Left ventricle myocardium inferior (tissue), 1 donor: ENCODE measurements at regions not wholly inside any gene's neighbourhood (a gene's known extent, or its start where the extent isn't known, plus 50 kb on each side); places are given as distances from the start of the nearest gene placed in this dataset.

Source experiments
- DNase-seq: peaks from one replicate; pipeline ENCODE4 v3.0.0-alpha.2; 2020
- H3K27ac ChIP-seq: fragments of 200-600 bp; replicated peaks from 2 replicates; pipeline ENCODE4 v1.8.0; 2021
- H3K27me3 ChIP-seq: fragments of 200-600 bp; 2 replicates; pipeline ENCODE4 v1.8.0; 2021; ENCODE audit warnings: low read depth
- H3K36me3 ChIP-seq: fragments of 200-600 bp; 2 replicates; pipeline ENCODE4 v1.8.0; 2021
- H3K4me1 ChIP-seq: fragments of 200-600 bp; 2 replicates; pipeline ENCODE4 v1.8.0; 2021
- H3K4me3 ChIP-seq: fragments of 200-600 bp; 2 replicates; pipeline ENCODE4 v1.8.0; 2021; ENCODE audit warnings: mild to moderate bottlenecking, moderate library complexity
- H3K9me3 ChIP-seq: fragments of 200-600 bp; replicated peaks from 2 replicates; pipeline ENCODE4 v1.8.0; 2021
- CTCF ChIP-seq: fragments of 200-600 bp; IDR thresholded peaks from 2 replicates; pipeline ENCODE4 v1.8.0; 2021; ENCODE audit warnings: antibody characterized with exemption, mild to moderate bottlenecking, borderline replicate concordance
- intact Hi-C: fragments of 100-400 bp; cut with micrococcal nuclease; formaldehyde crosslinking; loops from one replicate; pipeline ENCODE4 v1.11.0; 2022
- donor health status: DM: no; HTN: yes; CAD: no; lungs with severe emphysema.

- DNase-seq = no peak
- no peaks in the 10 kb centered on the region for H3K4me1 ChIP-seq
Observed at GRCh38 chrX:23127586-23127985, 127.8 kb downstream of the DDX53 start.

GRCh38 chrX:23133551-23133950 lies 133.8 kb downstream of the DDX53 start:
- intact Hi-C loops = no loop called here
- no peak for DNase-seq
- Histone ChIP-seq H3K27me3 (no peaks in the 10 kb centered on the region), H3K4me3 (no peak overlapping the region), H3K36me3 (no peaks in the 10 kb centered on the region), H3K27ac (no peak overlapping the region), H3K9me3 (no peaks in the 10 kb centered on the region), H3K4me1 (no peaks in the 10 kb centered on the region)
- no peak for TF ChIP-seq CTCF

More at GRCh38 chrX:23127586-23127985, 127.8 kb downstream of the DDX53 start:
- TF ChIP-seq CTCF = no peak
- Histone ChIP-seq H3K36me3 (no peaks in the 10 kb centered on the region), H3K9me3 (no peaks in the 10 kb centered on the region), H3K27ac (no peak overlapping the region), H3K27me3 (no peaks in the 10 kb centered on the region), H3K4me3 (no peak overlapping the region)
- intact Hi-C loops = no loop called here

GRCh38 chrX:23134136-23134535 lies 134.4 kb downstream of the DDX53 start:
- Histone ChIP-seq H3K36me3 (no peaks in the 10 kb centered on the region), H3K4me1 (no peaks in the 10 kb centered on the region), H3K9me3 (no peaks in the 10 kb centered on the region), H3K4me3 (no peak overlapping the region), H3K27me3 (no peaks in the 10 kb centered on the region), H3K27ac (no peak overlapping the region)
- TF ChIP-seq CTCF = no peak
- intact Hi-C loops = no loop called here
- DNase-seq = no peak

- Histone ChIP-seq H3K9me3 (no peaks in the 10 kb centered on the region), H3K27ac (no peak overlapping the region), H3K36me3 (no peaks in the 10 kb centered on the region), H3K4me3 (no peak overlapping the region), H3K4me1 (no peaks in the 10 kb centered on the region), H3K27me3 (no peaks in the 10 kb centered on the region)
- no peak for DNase-seq
- no peak for TF ChIP-seq CTCF
- intact Hi-C loops = no loop called here
Observed at GRCh38 chrX:23136816-23137215, 137.1 kb downstream of the DDX53 start.

- DNase-seq = no peak
- H3K4me1 ChIP-seq = no peaks in the 10 kb centered on the region
- no peaks in the 10 kb centered on the region for H3K36me3 ChIP-seq
- no peaks in the 10 kb centered on the region for H3K27me3 ChIP-seq
- intact Hi-C loops = no loop called here
- no peaks in the 10 kb centered on the region for H3K9me3 ChIP-seq
- H3K27ac ChIP-seq = no peak overlapping the region
- no peak overlapping the region for H3K4me3 ChIP-seq
- no peak for TF ChIP-seq CTCF
Observed at GRCh38 chrX:23168291-23168690, 166.4 kb upstream of the PTCHD1 start.

GRCh38 chrX:23185951-23186350 lies 148.7 kb upstream of the PTCHD1 start:
- intact Hi-C loops = no loop called here
- no peak for TF ChIP-seq CTCF
- DNase-seq = no peak

More at GRCh38 chrX:23185951-23186350, 148.7 kb upstream of the PTCHD1 start:
- Histone ChIP-seq H3K27me3 (no peaks in the 10 kb centered on the region), H3K27ac (no peak overlapping the region), H3K4me3 (no peak overlapping the region), H3K4me1 (no peaks in the 10 kb centered on the region), H3K36me3 (no peaks in the 10 kb centered on the region), H3K9me3 (no peaks in the 10 kb centered on the region)
